ENCODE measurements at regions not wholly inside any gene's neighbourhood (a gene's known extent, or its start where the extent isn't known, plus 50 kb on each side); places are given as distances from the start of the nearest gene placed in this dataset.

DNA sequence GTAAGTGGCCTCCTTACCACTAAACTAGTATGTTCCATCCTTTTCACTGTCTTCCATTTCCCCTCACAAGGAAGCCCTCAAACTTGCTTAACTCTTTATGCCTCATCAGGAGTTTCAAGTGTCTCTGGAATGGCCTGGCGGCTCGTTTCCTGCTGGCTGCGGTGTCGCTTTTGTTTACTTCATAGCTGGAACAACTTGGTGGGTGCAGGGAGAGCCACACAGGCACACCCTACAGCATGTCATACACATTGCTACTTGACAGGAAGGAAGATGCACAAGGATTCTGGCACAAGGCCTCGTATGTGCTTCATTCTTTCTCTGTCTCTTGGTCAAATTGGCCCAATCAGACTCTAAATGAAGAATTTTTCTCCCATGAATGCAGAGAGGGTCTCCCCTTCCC, 488.3 kb downstream of the FOXO1 start:
- TF ChIP-seq, protein P1, sequence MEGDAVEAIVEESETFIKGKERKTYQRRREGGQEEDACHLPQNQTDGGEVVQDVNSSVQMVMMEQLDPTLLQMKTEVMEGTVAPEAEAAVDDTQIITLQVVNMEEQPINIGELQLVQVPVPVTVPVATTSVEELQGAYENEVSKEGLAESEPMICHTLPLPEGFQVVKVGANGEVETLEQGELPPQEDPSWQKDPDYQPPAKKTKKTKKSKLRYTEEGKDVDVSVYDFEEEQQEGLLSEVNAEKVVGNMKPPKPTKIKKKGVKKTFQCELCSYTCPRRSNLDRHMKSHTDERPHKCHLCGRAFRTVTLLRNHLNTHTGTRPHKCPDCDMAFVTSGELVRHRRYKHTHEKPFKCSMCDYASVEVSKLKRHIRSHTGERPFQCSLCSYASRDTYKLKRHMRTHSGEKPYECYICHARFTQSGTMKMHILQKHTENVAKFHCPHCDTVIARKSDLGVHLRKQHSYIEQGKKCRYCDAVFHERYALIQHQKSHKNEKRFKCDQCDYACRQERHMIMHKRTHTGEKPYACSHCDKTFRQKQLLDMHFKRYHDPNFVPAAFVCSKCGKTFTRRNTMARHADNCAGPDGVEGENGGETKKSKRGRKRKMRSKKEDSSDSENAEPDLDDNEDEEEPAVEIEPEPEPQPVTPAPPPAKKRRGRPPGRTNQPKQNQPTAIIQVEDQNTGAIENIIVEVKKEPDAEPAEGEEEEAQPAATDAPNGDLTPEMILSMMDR (IDR thresholded peaks at IDR 0.05; ENCODE audit: insufficient read depth, missing control alignments), result no peak
- DNase-seq (ENCODE audit: insufficient read length, low spot score), result no peak
- no peak for FAIRE-seq

DNA sequence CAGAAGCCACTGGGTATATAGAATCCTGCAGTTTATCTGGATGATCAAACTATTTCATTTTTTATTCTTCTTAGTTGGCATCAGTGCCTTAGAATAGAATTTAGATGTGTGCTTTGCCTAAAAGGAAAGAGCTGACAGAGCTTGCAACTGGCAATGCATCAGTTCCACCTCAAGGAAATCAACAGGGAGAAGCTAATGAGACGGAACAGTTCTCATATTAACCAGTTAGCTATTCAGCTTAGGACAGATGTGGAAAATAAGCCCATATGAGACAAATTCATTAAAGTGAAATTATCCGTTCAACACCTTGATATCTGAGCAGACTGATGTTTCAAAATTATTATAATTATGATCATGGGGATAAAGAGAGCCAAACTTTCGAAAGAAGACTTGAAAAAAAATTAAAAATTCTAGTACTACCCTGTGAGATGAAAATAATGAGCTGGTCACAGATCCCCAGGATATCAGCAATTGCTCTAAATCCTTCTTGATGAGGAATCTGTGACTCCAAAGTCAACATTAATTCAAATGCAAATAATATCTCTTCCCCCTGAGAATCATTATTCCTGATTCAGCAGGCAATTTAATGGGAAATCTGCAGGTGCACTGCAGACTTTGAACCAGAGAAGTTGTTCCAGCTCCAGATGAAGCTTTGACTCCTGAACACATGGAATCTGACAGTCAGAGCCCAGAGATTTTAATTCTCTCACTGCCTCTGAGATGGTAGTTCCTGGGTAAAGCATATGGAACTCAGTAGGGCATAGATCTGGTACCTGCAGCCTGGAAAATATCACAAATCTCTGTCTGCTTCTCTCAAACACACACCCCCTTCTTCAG, 486.8 kb downstream of the FOXO1 start:
- FAIRE-seq (no peak), DNase-seq (ENCODE audit: insufficient read length, low spot score) (no peak)
- TF ChIP-seq, protein P1 (IDR thresholded peaks at IDR 0.05; ENCODE audit: insufficient read depth, missing control alignments), result no peak

DNA sequence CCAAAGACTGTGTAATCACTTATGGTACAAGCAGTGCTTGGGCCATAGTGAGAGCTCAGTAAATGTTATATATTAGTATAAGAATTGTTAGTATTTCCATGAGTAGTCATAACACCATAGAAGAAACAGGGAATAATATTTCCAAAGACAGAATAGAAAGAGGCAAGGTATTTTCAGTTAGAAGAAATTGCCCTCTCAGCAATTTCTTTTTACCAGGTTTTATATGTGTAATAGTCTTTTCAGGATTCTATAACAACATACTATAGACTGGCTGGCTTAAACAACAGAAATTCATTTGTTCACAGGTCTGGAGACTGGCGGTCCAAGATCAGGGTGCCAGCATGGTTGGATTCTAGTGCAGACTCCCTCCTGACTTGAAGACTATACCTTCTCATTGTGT, 485.7 kb downstream of the FOXO1 start:
- FAIRE-seq, result no peak
- DNase-seq (ENCODE audit: insufficient read length, low spot score), result no peak
- TF ChIP-seq, protein P1 (IDR thresholded peaks at IDR 0.05; ENCODE audit: insufficient read depth, missing control alignments), result no peak

DNA sequence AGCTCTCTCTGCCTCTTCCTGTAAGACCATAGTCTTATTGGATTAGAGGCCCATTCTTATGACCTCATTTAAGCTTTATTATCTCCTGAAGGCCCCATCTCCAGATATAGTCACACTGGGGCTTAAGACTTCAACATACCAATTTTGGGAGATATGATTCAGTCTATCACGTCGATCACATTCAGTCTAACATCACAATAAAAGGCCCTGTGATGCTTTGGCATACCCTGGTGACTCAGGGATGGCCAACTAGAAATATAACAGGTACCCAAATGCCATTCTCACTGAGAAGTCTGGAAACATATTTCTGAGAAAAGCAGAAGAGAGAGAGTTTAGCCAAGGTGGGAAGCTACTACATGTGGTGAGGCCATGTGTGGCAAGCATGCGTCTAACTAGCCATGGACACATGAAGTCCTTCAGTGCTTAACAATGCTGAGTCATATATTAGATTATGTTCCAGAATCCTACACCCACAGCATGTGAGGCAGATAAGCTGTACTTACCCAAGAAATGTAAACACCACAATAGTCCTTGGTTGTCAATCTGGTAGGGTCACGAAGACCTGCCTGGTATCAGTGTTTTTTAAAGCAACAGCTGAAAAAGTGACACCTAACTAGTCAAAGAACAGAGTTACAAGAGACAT, 485.1 kb downstream of the FOXO1 start:
- no peak for DNase-seq (ENCODE audit: insufficient read length, low spot score)
- TF ChIP-seq, protein P1 (IDR thresholded peaks at IDR 0.05; ENCODE audit: insufficient read depth, missing control alignments), result no peak
- FAIRE-seq, result no peak

DNA sequence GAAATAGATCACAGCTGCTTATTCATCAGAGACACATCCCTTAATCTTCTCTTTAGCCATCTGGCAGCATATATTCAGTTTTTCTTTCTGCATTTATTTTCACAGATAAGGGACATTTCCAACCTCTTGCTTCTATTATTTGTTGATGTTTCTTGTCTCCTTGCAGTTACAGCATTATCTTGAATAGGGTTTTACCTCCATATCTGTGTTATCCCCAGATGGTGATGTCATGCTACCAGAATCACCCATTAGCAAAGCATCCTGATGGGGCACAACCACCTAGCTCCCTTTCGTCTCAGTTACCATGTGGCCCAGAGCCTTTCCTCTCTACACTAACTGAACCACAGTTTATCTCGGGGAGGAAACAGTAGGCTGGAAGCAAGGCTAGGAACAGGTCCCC, 483.9 kb downstream of the FOXO1 start:
- TF ChIP-seq, protein P1 (IDR thresholded peaks at IDR 0.05; ENCODE audit: insufficient read depth, missing control alignments), result no peak
- no peak for DNase-seq (ENCODE audit: insufficient read length, low spot score)
- no peak for FAIRE-seq

DNA sequence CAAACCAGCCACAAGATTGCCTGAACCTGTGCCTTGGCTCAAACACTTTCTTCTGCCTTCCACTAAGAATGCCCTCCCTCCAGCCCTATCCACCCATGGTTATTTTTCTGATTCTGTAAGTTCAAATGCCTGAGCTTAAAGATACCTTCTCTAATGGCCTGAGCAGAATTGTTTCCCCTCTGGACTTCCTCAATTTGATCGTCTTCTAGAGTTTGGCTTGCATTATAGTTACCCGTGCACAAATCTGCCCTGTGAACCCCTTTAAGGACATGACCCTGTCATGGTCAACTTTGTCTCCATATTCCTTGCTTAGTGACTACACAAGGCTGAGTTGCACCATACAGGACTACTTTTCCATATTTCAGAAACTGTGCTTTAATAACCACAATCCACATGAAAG, 481.0 kb downstream of the FOXO1 start:
- DNase-seq (ENCODE audit: insufficient read length, low spot score) (no peak), FAIRE-seq (no peak)
- TF ChIP-seq, protein P1 (IDR thresholded peaks at IDR 0.05; ENCODE audit: insufficient read depth, missing control alignments), result no peak

DNA sequence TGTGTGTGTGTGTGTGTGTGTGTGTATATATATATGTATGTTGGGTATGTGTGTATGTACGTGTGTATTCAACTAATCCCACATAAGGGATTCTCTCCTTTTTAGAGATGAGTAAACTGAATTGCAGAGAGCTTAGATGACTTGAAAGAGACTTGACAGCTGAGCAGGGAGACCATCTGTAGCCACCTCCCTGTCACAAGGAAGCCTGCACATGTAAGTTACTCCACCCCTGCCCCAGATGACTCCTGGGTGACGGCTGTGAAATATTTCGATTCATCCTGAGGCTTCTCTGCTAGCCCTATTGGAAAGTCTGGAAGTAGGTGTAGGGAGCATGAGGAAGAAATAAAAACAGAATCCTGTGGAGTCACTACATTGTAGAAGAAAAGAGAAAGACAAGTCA, 480.4 kb downstream of the FOXO1 start:
- no peak for DNase-seq (ENCODE audit: insufficient read length, low spot score)
- TF ChIP-seq, protein P1 (IDR thresholded peaks at IDR 0.05; ENCODE audit: insufficient read depth, missing control alignments), result no peak
- FAIRE-seq, result no peak

Data from D721Med (cell line).